ENCODE measurements at regions not wholly inside any gene's neighbourhood (a gene's known extent, or its start where the extent isn't known, plus 50 kb on each side); places are given as distances from the start of the nearest gene placed in this dataset.
"Not testable (repeated sequence)": the region's sequence is repeated elsewhere in the genome, so short reads cannot be mapped to it uniquely, and the experiment has no call there.

GRCh38 chr5:13640270-13640669 lies 304.2 kb downstream of the DNAH5 start:
- no peak for DNase-seq (ENCODE audit: low read depth in 2 of 2)

DNA sequence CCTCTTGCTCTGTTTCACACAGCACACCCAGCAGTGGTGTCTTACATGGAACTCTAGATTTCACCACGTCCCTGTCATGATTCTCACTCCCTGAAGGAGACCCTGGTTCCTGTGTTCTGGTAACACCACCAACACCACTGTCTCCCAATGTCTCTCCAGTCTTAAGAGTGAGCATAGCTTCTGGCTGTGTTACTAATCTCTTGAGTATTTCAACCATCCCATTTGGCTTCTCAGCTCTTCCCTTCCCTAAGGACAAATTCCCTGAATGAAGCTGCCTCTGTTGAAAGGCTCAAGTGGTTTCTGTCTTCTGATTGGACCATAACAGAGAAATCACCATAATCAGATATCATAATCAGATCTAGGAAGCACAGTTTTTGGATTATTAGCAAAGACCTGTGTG lies 311.8 kb downstream of the DNAH5 start:
- no peak for DNase-seq (ENCODE audit: low read depth in 2 of 2)

GRCh38 chr5:13629218-13629617 lies 315.3 kb downstream of the DNAH5 start:
- no peak for DNase-seq (ENCODE audit: low read depth in 2 of 2)

DNA sequence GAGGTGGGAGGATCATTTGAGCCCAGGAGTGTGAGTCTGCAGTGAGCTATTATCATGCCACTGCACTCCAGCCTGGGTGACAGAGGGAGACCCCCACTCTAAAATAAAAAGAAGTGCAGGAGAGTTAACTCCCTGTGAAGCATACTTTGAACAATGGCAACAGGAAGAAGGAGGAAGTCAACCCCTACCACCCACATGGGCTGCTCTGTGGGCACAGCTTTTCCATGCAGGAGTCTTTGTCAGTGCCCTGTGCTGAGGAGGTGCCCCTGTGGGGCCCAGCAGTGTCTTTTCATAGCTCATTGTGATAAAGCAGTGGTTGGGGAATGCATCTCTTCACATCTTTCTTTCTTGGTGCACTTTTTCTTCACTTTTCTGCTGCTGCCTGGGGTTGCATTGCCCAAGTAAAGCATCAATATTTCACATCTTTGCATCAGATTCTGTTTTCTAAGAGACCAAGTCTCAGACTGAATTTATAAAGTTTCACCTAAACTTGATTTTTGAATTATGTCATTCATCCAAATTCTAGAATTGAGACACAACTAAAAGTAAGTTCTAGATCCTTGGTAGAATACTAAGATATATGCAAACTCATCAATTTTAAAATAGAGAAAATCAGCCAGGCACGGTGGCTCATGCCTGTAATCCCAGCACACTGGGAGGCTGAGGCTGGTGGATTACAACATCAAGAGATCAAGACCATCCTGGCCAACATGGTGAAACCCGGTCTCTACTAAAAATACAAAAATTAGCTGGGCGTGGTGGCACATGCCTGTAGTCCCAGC lies 316.6 kb downstream of the DNAH5 start:
- no peak for DNase-seq (ENCODE audit: low read depth in 2 of 2)

DNA sequence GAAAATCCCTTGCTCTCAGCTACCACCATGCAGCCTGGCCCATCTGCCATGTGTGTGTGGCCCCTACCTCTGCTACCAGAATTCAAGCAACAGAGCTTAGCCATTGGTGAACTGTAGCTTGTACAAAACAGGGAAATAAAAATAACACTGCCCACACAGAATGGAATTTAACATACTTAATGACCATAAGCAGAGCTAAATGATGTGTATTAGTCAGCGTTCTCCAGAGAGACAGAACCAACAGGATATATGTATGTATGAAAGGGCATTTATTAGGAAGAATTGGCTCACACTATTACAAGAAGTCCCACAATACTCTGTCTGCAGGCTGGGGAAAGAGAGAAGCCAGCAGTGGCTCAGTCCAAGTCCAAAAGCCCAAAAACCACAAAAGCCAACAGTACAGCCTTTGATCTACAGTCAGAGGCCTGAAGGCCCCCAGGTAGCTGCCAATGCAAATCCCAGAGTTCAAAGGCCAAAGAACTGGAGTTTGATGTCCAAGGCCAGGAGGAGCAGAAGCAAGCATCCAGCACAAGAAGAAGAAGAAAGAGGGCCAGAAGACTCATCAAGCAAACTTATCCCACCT lies 318.8 kb downstream of the DNAH5 start:
- DNase-seq (ENCODE audit: low read depth in 2 of 2): no peak

GRCh38 chr5:13624283-13625074 lies 320.0 kb downstream of the DNAH5 start:
- DNase-seq (ENCODE audit: low read depth in 2 of 2): no peak

GRCh38 chr5:13613621-13614020 lies 330.9 kb downstream of the DNAH5 start:
- no peak for DNase-seq (ENCODE audit: low read depth in 2 of 2)

DNA sequence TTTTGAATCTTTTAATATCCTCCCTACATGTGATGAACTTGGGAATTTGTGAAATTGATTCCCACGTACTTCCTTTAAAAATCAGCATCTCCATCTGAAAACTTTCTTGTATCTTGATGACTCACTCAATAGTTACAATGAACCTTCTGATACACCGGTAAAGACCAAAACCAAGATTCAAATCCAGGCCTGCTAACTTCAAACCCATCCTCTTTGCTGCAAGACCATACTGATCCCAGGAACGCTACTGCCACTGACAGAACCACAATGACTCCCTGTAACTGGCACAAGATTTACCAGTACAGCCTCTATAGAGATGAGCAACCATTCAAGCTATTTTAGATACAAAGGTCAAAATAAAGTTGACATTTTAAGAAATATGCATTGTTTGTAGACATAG lies 332.9 kb downstream of the DNAH5 start:
- no peak for DNase-seq (ENCODE audit: low read depth in 2 of 2)

GRCh38 chr5:13609504-13609903 lies 335.0 kb downstream of the DNAH5 start:
- no peak for DNase-seq (ENCODE audit: low read depth in 2 of 2)

GRCh38 chr5:13606051-13606450 lies 338.4 kb downstream of the DNAH5 start:
- DNase-seq (ENCODE audit: low read depth in 2 of 2): no peak

GRCh38 chr5:13601112-13601511 lies 343.4 kb downstream of the DNAH5 start:
- peak in 1 of 2 donors; percentile 10 for DNase-seq (ENCODE audit: low read depth in 2 of 2)

GRCh38 chr5:13595978-13596377 lies 348.5 kb downstream of the DNAH5 start:
- DNase-seq (ENCODE audit: low read depth in 2 of 2): no peak

- peak; percentile 72 to 91 for DNase-seq (ENCODE audit: low read depth in 2 of 2)
Observed at GRCh38 chr5:13591621-13592020, 352.9 kb downstream of the DNAH5 start.

- no peak for DNase-seq (ENCODE audit: low read depth in 2 of 2)
Observed at GRCh38 chr5:13585324-13585723, 359.2 kb downstream of the DNAH5 start.

DNA sequence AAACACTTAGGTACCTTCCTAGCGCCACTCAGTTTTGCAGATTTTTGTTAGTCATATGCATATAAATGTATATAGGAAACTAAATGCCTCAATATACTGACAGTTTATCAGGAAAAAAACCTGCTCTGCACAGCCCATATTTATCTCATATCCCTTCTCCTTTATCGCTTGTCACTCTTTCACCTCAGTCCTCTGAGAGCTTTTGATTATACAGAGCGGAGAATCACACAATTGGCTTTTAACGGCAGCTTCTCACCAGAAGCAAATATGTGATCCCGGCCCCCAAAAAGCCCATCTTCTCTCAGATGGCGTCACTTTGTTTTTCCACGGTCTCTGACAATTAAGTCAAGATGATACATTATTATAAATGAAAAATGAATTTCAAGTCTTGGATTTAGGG lies 362.6 kb downstream of the DNAH5 start:
- no peak for DNase-seq (ENCODE audit: low read depth in 2 of 2)

DNA sequence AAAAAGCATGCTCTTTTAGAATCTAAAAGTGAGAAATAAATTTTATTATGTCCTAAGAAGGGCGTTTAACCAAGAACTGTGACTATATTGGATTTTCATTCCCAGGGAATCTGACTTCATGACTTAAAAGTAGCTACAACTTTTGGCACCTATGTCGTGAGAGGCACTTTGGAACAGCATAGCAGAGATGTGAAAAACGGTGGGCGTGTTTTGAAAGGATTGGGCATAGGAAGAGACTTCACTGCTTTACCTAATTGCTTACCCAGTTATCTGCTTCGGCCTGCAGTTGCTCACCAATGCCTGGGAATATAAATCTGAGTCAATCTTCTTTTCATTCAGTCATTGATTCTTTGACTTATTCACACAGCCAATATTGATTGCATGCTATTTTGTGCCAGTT lies 363.4 kb downstream of the DNAH5 start:
- no peak for DNase-seq (ENCODE audit: low read depth in 2 of 2)

- DNase-seq (ENCODE audit: low read depth in 2 of 2): no peak
Observed at GRCh38 chr5:13580058-13580457, 364.4 kb downstream of the DNAH5 start.

DNA sequence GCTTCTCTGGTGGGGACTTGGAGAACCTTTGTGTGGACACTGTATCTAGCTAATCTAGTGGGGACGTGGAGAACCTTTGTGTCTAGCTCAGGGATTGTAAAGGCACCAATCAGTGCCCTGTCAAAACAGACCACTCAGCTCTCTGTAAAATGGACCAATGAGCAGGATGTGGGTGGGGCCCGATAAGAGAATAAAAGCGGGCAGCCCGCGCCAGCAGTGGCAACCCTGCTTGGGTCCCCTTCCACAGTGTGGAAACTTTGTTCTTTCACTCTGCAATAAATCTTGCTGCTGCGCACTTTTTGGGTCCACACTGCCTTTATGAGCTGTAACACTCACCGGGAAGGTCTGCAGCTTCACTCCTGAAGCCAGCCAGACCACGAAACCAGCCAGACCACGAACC lies 365.4 kb downstream of the DNAH5 start:
- DNase-seq (ENCODE audit: low read depth in 2 of 2): not testable (repeated sequence)

DNA sequence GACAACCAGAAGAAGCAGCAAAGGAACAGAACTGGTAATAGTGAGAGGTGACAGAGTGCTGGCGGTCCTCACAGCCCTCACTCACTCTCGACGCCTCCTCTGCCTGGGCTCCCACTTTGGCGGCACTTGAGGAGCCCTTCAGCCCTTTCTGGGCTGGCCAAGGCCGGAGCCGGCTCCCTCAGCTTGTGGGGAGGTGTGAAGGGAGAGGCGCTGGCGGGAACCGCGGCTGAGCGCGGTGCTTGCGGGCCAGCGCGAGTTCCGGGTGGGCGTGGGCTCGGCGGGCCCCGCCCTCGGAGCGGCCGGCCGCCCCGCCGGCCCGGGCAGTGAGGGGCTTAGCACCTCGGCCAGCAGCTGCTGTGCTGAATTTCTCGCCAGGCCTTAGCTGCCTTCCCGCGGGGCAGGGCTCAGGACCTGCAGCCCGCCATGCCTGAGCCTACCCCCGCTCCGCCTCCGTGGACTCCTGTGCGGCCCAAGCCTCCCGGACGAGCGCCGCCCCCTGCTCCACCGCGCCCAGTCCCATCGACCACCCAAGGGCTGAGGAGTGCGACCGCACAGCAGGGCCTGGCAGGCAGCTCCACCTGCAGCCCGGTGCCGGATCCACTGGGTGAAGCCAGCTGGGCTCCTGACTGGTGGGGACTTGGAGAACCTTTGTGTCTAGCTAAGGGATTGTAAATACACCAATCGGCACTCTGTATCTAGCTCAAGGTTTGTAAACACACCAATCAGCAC lies 366.0 kb downstream of the DNAH5 start:
- DNase-seq (ENCODE audit: low read depth in 2 of 2): not testable (repeated sequence)

DNA sequence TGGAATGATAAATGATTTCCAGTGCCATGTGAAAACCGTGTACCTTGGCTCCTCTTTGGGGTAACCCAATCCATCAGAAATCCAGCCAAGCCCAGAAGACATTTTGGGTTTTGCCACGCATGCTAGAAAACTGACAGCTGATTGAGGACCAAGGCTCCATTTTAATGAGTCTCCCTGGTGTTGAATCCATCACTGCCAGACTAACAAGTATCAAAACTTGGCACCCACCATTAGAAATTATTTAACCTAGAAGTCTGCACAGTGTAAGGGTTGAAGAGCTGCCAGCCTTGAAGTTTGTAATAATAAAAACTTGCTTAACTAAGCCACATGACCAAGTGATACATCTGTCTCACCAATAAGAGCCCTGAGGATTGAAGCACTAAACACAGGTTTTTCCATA lies 369.9 kb downstream of the DNAH5 start:
- DNase-seq (ENCODE audit: low read depth in 2 of 2): no peak

GRCh38 chr5:13572163-13572562 lies 372.3 kb downstream of the DNAH5 start:
- no peak for DNase-seq (ENCODE audit: low read depth in 2 of 2)

Measured in lung microvascular endothelial cell (primary cell).